ENCODE measurements at regions not wholly inside any gene's neighbourhood (a gene's known extent, or its start where the extent isn't known, plus 50 kb on each side); places are given as distances from the start of the nearest gene placed in this dataset.

DNA sequence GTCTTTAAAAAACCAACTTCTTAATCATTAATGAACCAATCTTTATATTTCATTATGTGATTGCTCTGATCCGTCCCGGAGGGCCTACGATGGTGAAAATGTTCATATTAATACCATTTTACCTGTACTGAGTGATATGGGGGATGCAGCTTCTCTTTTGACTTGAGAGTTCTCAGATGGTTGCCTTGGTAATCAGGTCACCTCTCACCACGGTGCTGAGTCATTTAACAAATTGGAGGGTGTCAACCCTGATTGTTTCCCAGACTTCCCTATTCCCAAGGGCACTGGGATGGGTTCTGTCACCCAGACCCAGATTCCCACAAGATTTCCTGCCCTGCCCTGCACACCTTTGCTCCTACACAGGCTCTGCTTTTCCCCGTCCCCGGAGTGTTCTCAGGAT lies 128.5 kb upstream of the TMTC4 start:
- Histone ChIP-seq H4K20me1 (replicated peaks in 1 of 2; ENCODE audit: control insufficient read depth in 1 of 2, insufficient read depth in 2 of 2, low read length in 2 of 2) (no peaks in the 10 kb centered on the region), H2BK12ac (ENCODE audit: low read depth, low read length) (no peak overlapping the region), H3K9ac (replicated peaks in 1 of 4; ENCODE audit: extremely low read depth in 1 of 4, low read depth in 3 of 4, low read length in 3 of 4) (no peak overlapping the region), H2BK15ac (ENCODE audit: low read length) (no peak overlapping the region), H2BK5ac (ENCODE audit: low read depth, low read length) (no peak overlapping the region), H3K4me2 (ENCODE audit: insufficient read depth in 1 of 2, low read depth in 2 of 2, low read length in 2 of 2) (no peak overlapping the region), H3K4me3 (ENCODE audit: extremely low read depth in 1 of 4, insufficient read depth in 2 of 4, low read depth in 3 of 4, low read length in 4 of 4) (no peak overlapping the region), H3K18ac (ENCODE audit: extremely low read depth, low read length) (no peak overlapping the region), H4K5ac (ENCODE audit: insufficient read length, low read depth, low read length) (no peak overlapping the region), H3K4me1 (replicated peaks in 1 of 4; ENCODE audit: control insufficient read depth in 3 of 4, insufficient read depth in 4 of 4, low read length in 3 of 4) (peaks cover 0 to 2% (median 0%) of the 10 kb centered on the region in 4 experiments; a peak in 2 of 7 replicates), H3K27ac (ENCODE audit: low read depth, low read length) (no peak overlapping the region), H3K79me2 (ENCODE audit: control insufficient read depth in 1 of 2, insufficient read depth in 2 of 2, low read length in 2 of 2) (no peaks in the 10 kb centered on the region), H3K14ac (ENCODE audit: insufficient read length) (no peak overlapping the region), H2AK5ac (ENCODE audit: low read depth, low read length) (no peak overlapping the region), H4K91ac (replicated peaks; ENCODE audit: insufficient read length, low read length) (no peak overlapping the region), H4K8ac (ENCODE audit: extremely low read depth, insufficient read depth, low read length) (no peak overlapping the region), H3K23me2 (ENCODE audit: low read depth, low read length) (no peaks in the 10 kb centered on the region), H3K4ac (replicated peaks; ENCODE audit: insufficient read length, low read depth, low read length) (no peak overlapping the region), H3K56ac (replicated peaks; ENCODE audit: insufficient read length, low read depth, low read length) (no peak overlapping the region), H3K27me3 (replicated peaks in 1 of 4; ENCODE audit: control insufficient read depth in 3 of 4, extremely low read depth in 1 of 4, insufficient read depth in 3 of 4, low read length in 3 of 4) (no peaks in the 10 kb centered on the region), H3K79me1 (ENCODE audit: low read depth, low read length) (no peaks in the 10 kb centered on the region), H3K23ac (ENCODE audit: insufficient read length) (no peak overlapping the region), H3K9me3 (ENCODE audit: insufficient read depth in 2 of 2, low read depth in 1 of 2, low read length in 1 of 2) (no peaks in the 10 kb centered on the region), H2AFZ (ENCODE audit: low read length) (no peak overlapping the region), H2BK20ac (ENCODE audit: low read length) (no peak overlapping the region), H3K36me3 (ENCODE audit: control insufficient read depth in 2 of 4, insufficient read depth in 4 of 4, low read length in 3 of 4) (no peaks in the 10 kb centered on the region), H2BK120ac (replicated peaks; ENCODE audit: low read depth, low read length) (no peak overlapping the region)
- no peak for DNase-seq (ENCODE audit: low read depth in 1 of 2, low spot score in 2 of 2)
- ChIA-PET POLR2A (ENCODE audit: partially characterized antibody) (no interaction called here), CTCF (ENCODE audit: partially characterized antibody) (interaction anchor here (0.9 to 3.3 kb wide), 2 partner anchors 25 to 299 kb away, joined by 3 to 24 read pairs; no protein-coding TSS in a partner anchor)
- WGBS, 2 experiments (ENCODE audit: extremely low coverage in 1 of 2, insufficient coverage in 1 of 2, insufficient read length in 1 of 2, insufficient replicate concordance in 2 of 2, low coverage in 1 of 2, low lambda C conversion rate in 2 of 2, missing lambda C conversion rate in 1 of 2): 80% methylated on average over 6 of the region's 6 CpGs; no CpG with 5 or more reads in 1 of the 2 experiments
- no peak for FAIRE-seq
- no peak for TF ChIP-seq BACH1 (IDR thresholded peaks at IDR 0.05; ENCODE audit: low read length)
- TF ChIP-seq CBX8 (IDR thresholded peaks at IDR 0.05; ENCODE audit: borderline replicate concordance, low read depth, low read length): no peak
- TF ChIP-seq BCL11A (IDR thresholded peaks at IDR 0.05; ENCODE audit: low read depth in 2 of 2, low read length in 2 of 2): no peak
- no peak for TF ChIP-seq SIRT6 (IDR thresholded peaks at IDR 0.05; ENCODE audit: low read length)
- TF ChIP-seq POU5F1 (IDR thresholded peaks at IDR 0.05; ENCODE audit: low read depth, low read length): no peak
- TF ChIP-seq CTCF (IDR thresholded peaks at IDR 0.05; ENCODE audit: control extremely low read depth in 1 of 3, insufficient read depth in 1 of 3, low read depth in 1 of 3, low read length in 3 of 3): no peak
- TF ChIP-seq RFX5 (IDR thresholded peaks at IDR 0.05; ENCODE audit: borderline replicate concordance, low read depth, low read length): no peak
- TF ChIP-seq RXRA (IDR thresholded peaks at IDR 0.05; ENCODE audit: insufficient read depth, low read depth, low read length): no peak
- no peak for TF ChIP-seq KDM4A (IDR thresholded peaks at IDR 0.05; ENCODE audit: low read depth, low read length, severe bottlenecking)
- no peak for TF ChIP-seq HDAC2 (IDR thresholded peaks at IDR 0.05; ENCODE audit: borderline replicate concordance in 1 of 2, low read depth in 2 of 2, low read length in 2 of 2)
- no peak for TF ChIP-seq CTBP2 (IDR thresholded peaks at IDR 0.05; ENCODE audit: borderline replicate concordance, insufficient read depth, insufficient read length, low read length)
- no peak for TF ChIP-seq CREB1 (IDR thresholded peaks at IDR 0.05)
